Mesodermal cell (in vitro differentiated cells): ENCODE measurements at regions not wholly inside any gene's neighbourhood (a gene's known extent, or its start where the extent isn't known, plus 50 kb on each side); places are given as distances from the start of the nearest gene placed in this dataset.

ENCODE experiments used
- H3K27ac ChIP-seq: 2 replicates; pipeline ENCODE4 v1.7.0; 2013; ENCODE audit warnings: mild to moderate bottlenecking, low read depth, low read length, moderate library complexity; ENCODE audit not compliant: severe bottlenecking
- H3K36me3 ChIP-seq: 2 replicates; pipeline ENCODE4 v1.7.1; 2013; ENCODE audit warnings: mild to moderate bottlenecking, low read length, moderate library complexity; ENCODE audit not compliant: control insufficient read depth, insufficient read depth
- H3K4me1 ChIP-seq: one replicate; pipeline ENCODE4 v1.7.1; 2013; ENCODE audit warnings: mild to moderate bottlenecking, low read length; ENCODE audit not compliant: insufficient read depth, control insufficient read depth, poor library complexity, severe bottlenecking
- H3K4me3 ChIP-seq: 2 replicates; pipeline ENCODE4 v1.7.0; 2013; ENCODE audit warnings: low read length, control low read depth, mild to moderate bottlenecking; ENCODE audit not compliant: insufficient read depth, poor library complexity, severe bottlenecking; ENCODE audit errors: extremely low read depth
- H3K9me3 ChIP-seq: 2 replicates; pipeline ENCODE4 v1.7.1; 2013; ENCODE audit warnings: mild to moderate bottlenecking, low read length, moderate library complexity; ENCODE audit not compliant: control insufficient read depth
- WGBS, 2 experiments: methylation state at CpG; one replicate each; pipeline ENCODE4 v1.1.5; 2013; ENCODE audit warnings: missing lambda C conversion rate in 2 of 2; ENCODE audit not compliant: insufficient coverage in 2 of 2; 5-methylcytosine and 5-hydroxymethylcytosine counted together

DNA sequence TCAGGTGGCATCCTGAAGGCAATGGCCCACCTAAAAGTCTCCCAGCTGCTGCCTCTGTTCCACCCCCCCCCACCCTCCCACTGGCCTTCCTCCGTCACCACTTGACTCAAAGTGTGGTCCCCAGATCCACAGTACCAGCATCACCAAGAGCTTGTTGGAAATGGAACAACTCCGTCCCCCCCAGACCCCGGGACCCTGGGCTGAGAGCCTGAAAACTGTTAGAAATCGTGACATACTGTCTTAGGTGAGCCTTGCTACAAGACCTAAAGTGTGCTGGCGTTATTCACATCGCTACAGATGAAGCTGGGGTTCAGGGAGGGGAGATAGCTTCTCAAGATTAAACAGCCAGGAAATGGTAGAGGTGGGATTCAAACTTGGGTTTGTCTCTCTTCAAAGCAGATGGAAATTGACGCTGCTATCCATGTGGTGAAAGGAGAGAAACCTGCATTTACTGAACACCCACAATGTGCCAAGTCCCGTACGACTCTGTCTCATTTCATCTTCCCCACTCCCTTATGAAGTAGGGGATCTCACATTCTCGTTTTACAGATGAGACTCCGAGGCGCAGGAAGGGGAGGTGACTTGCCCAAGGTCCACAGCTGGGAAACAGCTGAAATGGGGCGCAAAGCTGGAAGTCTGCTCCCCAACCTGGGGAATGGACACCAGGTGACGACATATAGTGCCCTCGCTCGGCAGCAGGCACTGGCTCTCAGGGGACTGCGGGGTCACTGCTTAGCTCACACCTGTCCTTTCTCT is 52.8 kb upstream of the IFFO2 start:
- 86 to 87% methylated on average over 11 to 13 of the region's 17 CpGs for WGBS, 2 experiments

DNA sequence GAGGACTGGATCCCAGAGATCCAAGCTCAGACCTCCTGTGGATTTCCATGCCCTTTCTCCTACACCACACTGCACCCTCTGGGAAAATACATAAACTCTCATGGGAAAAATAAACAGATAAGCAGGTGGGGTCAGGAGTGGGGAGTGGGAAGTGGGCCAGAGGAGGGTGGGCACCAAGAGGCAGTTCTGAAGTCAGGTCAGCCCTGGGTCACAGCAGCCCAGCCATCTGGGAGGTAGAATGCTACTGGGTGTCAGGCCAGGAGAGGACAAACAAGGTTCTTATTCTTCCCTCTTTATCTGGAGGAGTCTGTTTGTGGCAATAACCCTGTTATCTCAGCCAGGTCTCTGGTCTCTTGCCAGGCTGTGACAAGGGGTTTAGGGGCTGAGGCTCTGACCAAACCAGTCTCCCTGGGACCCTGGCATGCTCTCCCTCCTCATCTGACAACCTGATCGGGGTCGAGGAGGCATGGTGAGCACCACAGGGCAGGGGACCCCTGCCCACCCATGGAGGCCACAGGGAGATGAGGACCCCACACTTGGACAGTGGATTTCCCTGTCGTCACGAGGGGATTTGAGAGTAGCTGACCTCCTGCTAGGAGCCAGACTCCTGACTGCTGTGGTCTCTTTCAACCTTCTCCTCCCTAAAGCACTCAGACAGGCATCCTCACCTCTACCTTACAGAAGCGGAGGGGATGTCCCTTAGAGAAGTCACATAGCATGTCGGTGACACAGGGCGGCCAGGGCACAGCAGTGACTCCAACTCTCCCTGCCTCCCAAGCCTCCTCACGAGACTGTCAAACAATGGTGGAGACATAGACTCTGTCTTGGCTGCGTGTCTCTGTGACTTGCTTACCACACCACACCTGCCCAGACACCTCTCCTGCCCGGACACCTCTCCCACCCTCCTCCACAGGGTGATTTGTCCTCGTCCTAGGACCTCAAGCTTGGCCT is 51.3 kb upstream of the IFFO2 start:
- WGBS, 2 experiments = 81 to 91% methylated on average over 10 to 11 of the region's 11 CpGs
- Histone ChIP-seq H3K27ac (no peak overlapping the region), H3K9me3 (peaks cover 4% of the 10 kb centered on the region), H3K36me3 (no peaks in the 10 kb centered on the region), H3K4me3 (no peak overlapping the region), H3K4me1 (peaks cover 39% of the 10 kb centered on the region)

More for the DNA sequence above, 52.8 kb upstream of the IFFO2 start:
- H3K9me3 ChIP-seq = no peaks in the 10 kb centered on the region
- H3K4me3 ChIP-seq = no peak overlapping the region
- H3K4me1 ChIP-seq = peaks cover 39% of the 10 kb centered on the region
- peak overlapping the region; percentile 96 for H3K27ac ChIP-seq
- no peaks in the 10 kb centered on the region for H3K36me3 ChIP-seq

DNA sequence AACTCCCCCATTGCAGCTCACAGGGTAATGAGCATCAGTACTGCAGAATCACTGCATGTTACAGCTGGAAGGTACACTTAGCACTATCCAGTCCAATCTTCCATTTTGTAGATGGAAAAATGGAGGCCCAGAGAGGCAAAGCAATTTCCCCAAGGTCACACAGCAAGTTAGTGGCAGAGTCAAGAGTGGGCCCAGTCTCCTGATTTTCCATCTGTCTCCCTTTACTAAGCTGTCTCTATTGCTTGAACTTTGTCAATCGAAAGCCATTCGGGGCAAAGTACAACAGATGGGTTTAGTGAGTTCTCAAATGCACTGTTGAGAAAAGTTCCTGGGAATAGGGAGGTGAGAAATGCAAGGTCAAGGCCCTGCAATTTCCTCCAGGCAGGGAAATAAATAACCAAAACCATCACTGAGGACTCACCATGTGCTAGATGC is 50.4 kb upstream of the IFFO2 start:
- Histone ChIP-seq H3K4me1 (peaks cover 34% of the 10 kb centered on the region), H3K4me3 (no peak overlapping the region)
- WGBS, 2 experiments = 100% methylated on average over 1 of the region's 2 CpGs; no CpG with 5 or more reads in 1 of the 2 experiments

More for the DNA sequence above, 50.4 kb upstream of the IFFO2 start:
- H3K36me3 ChIP-seq = no peaks in the 10 kb centered on the region
- no peak overlapping the region for H3K27ac ChIP-seq
- H3K9me3 ChIP-seq = peaks cover 4% of the 10 kb centered on the region
